Gastrocnemius medialis (tissue), 4 donors: ENCODE measurements at regions not wholly inside any gene's neighbourhood (a gene's known extent, or its start where the extent isn't known, plus 50 kb on each side); places are given as distances from the start of the nearest gene placed in this dataset.

Experiments used
- ATAC-seq, 2 donors: fragments of 150-250 bp; one replicate each; pipeline ENCODE4 v1.9.1; 2016
- DNase-seq, 2 donors: peaks; one replicate each; pipeline ENCODE4 v3.0.0-alpha.2; 2019
- H3K27ac ChIP-seq, 4 donors: fragments of 200-600 bp; sonication (generic); 1 replicate in 1 of 4; 2 replicates in 3 of 4; pipeline ENCODE4 v1.5.1; 2016 to 2018; ENCODE audit warnings: mild to moderate bottlenecking in 2 of 4, moderate library complexity in 1 of 4
- H3K27me3 ChIP-seq, 3 donors: fragments of 200-600 bp; sonication (generic) in 2 of 3; 1 replicate in 1 of 3; 2 replicates in 2 of 3; pipeline versions ENCODE4 v1.5.1 to v1.6.0; 2016 to 2019; ENCODE audit warnings: mild to moderate bottlenecking in 1 of 3, moderate library complexity in 1 of 3
- H3K36me3 ChIP-seq, 2 donors: fragments of 200-600 bp; sonication (generic) in 1 of 2; one replicate each; pipeline ENCODE4 v1.5.1; 2017 to 2018
- H3K4me1 ChIP-seq, 2 donors: fragments of 200-600 bp; sonication (generic) in 1 of 2; one replicate each; pipeline ENCODE4 v1.5.1; 2016 to 2017; ENCODE audit warnings: mild to moderate bottlenecking in 2 of 2
- H3K4me3 ChIP-seq, 4 donors: fragments of 200-600 bp; sonication (generic) in 3 of 4; 1 replicate in 1 of 4; 2 replicates in 3 of 4; pipeline ENCODE4 v1.5.1; 2016 to 2019; ENCODE audit warnings: mild to moderate bottlenecking in 2 of 4
- H3K9me3 ChIP-seq, 3 donors: fragments of 200-600 bp; sonication (generic) in 2 of 3; 1 replicate in 1 of 3; 2 replicates in 2 of 3; pipeline ENCODE4 v1.5.1; 2016 to 2019
- CTCF ChIP-seq, 5 experiments: fragments of 450-650 bp in 3 of 5; fragments of 200-600 bp in 2 of 5; sonication (generic) in 2 of 5; IDR thresholded peaks in 4 of 5; conservative IDR thresholded peaks in 1 of 5; 1 replicate in 4 of 5; 2 replicates in 1 of 5; pipeline ENCODE4 v1.5.1; 2016 to 2019; ENCODE audit warnings: antibody characterized with exemption in 5 of 5, mild to moderate bottlenecking in 3 of 5, moderate library complexity in 3 of 5
- POLR2A ChIP-seq, 2 donors: fragments of 450-650 bp; IDR thresholded peaks; one replicate each; pipeline ENCODE4 v1.6.1; 2017; ENCODE audit warnings: antibody characterized with exemption in 2 of 2, mild to moderate bottlenecking in 2 of 2, moderate library complexity in 2 of 2
- in situ Hi-C, 4 donors: fragments of 200-750 bp; cut with MboI; loops; one replicate each; pipeline versions ENCODE4 v1.15.0 to v1.8.0; 2017; ENCODE audit warnings: low sequenced_read_pairs in 4 of 4
- intact Hi-C: fragments of 100-400 bp; cut with DNase I; formaldehyde crosslinking; loops from one replicate; pipeline ENCODE4 v1.15.1; 2023; ENCODE audit warnings: low total_unique reads

GRCh38 chrX:58051346-58051745 lies 141.1 kb upstream of the ZXDA start:
- in situ Hi-C loops (no loop called here), intact Hi-C loops (no loop called here)
- TF ChIP-seq CTCF (IDR thresholded peaks at IDR 0.05 in 4 of 5, conservative IDR thresholded peaks at IDR 0.05 in 1 of 5) (no peak), POLR2A (IDR thresholded peaks at IDR 0.05) (no peak)
- Histone ChIP-seq H3K36me3 (no peaks in the 10 kb centered on the region), H3K27me3 (no peaks in the 10 kb centered on the region), H3K4me3 (no peak overlapping the region), H3K9me3 (no peaks in the 10 kb centered on the region), H3K27ac (no peak overlapping the region), H3K4me1 (no peaks in the 10 kb centered on the region)
- no peak for DNase-seq
- no peak for ATAC-seq

DNA sequence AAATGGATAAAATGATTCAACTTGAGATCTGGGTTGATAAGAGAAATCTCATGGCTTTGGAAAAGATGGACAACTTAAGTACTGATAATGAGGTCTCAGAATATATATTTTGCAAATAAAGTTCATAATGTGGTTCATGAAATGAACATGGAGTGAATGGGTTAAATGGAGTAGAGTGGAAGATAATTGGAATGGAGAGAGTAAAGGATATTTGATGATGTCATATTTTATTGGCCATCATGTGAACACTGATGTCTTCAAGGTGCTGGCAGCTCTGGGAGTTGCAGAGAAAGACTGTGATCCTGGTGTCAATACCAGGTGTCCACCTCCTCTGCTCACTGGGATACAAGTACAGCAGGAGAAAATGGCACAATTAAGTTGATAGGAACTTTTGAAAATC lies 133.9 kb upstream of the ZXDA start:
- no peak for ATAC-seq
- in situ Hi-C loops: no loop called here
- no peaks in the 10 kb centered on the region for H3K27me3 ChIP-seq
- no peak overlapping the region for H3K4me3 ChIP-seq
- no peak for TF ChIP-seq CTCF (IDR thresholded peaks at IDR 0.05 in 4 of 5, conservative IDR thresholded peaks at IDR 0.05 in 1 of 5)
- TF ChIP-seq POLR2A (IDR thresholded peaks at IDR 0.05): no peak
- intact Hi-C loops: no loop called here
- no peaks in the 10 kb centered on the region for H3K4me1 ChIP-seq
- no peak for DNase-seq
- H3K36me3 ChIP-seq: no peaks in the 10 kb centered on the region
- H3K27ac ChIP-seq: no peak overlapping the region
- H3K9me3 ChIP-seq: no peaks in the 10 kb centered on the region

DNA sequence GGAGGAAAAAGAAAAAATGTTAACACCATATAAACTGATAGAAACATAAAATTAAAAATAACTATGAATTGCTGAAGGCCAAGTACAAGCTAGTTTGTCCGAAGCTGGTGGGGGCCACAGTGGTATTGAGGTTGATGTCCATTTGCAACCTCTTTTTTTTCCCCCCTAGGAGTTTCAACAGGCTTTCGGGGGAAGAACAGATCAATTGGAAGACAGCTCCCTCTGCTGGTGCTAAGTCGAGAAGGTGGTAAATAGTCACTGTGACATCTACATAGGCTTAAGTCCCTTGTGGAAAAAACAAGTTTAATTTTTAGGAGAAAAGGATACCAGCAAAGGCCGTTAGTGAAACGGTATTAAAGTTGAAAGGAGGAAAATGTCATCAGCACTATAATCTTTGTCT lies 115.7 kb upstream of the ZXDA start:
- Histone ChIP-seq H3K9me3 (no peaks in the 10 kb centered on the region), H3K4me3 (no peak overlapping the region), H3K36me3 (no peaks in the 10 kb centered on the region), H3K27ac (no peak overlapping the region), H3K27me3 (no peaks in the 10 kb centered on the region), H3K4me1 (no peaks in the 10 kb centered on the region)
- intact Hi-C loops: loop anchor here (2.0 to 10.0 kb wide), 3 partner anchors 101 to 1241 kb away; no protein-coding TSS in a partner anchor
- TF ChIP-seq CTCF (IDR thresholded peaks at IDR 0.05 in 4 of 5, conservative IDR thresholded peaks at IDR 0.05 in 1 of 5) (peak; percentile 16 to 63 (median 39)), POLR2A (IDR thresholded peaks at IDR 0.05) (no peak)
- DNase-seq: no peak
- no peak for ATAC-seq
- in situ Hi-C loops: loop anchor here in 1 of 4 donors (10.0 kb wide), 1 partner anchor 211 kb away; no protein-coding TSS in a partner anchor

GRCh38 chrX:57985951-57986350 lies 75.7 kb upstream of the ZXDA start:
- intact Hi-C loops: no loop called here
- TF ChIP-seq CTCF (IDR thresholded peaks at IDR 0.05 in 4 of 5, conservative IDR thresholded peaks at IDR 0.05 in 1 of 5) (no peak), POLR2A (IDR thresholded peaks at IDR 0.05) (no peak)
- H3K27me3 ChIP-seq: no peaks in the 10 kb centered on the region
- H3K27ac ChIP-seq: no peak overlapping the region
- DNase-seq (no peak), ATAC-seq (no peak)
- in situ Hi-C loops: no loop called here
- H3K4me3 ChIP-seq: no peak overlapping the region
- no peaks in the 10 kb centered on the region for H3K4me1 ChIP-seq
- peaks cover 0 to 7% (median 0%) of the 10 kb centered on the region in 3 donors for H3K9me3 ChIP-seq
- no peaks in the 10 kb centered on the region for H3K36me3 ChIP-seq

DNA sequence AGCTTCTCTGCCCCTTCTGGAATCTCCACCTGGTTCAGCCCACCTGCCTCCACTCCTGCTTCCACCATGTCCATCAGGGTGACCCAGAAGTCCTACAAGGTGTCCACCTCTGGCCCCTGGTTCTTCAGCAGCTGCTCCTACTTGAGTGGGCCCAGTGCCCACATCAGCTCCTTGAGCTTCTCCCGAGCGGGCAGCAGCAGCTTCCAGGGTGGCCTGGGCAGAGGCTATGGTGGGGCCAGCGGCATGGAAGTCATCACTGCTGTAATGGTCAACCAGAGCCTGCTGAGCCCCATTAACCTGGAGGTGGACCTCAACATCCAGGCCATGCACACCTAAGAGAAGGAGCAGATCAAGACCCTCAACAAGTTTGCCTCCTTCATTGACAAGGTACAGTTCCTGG lies 74.4 kb upstream of the ZXDA start:
- Histone ChIP-seq H3K36me3 (no peaks in the 10 kb centered on the region), H3K27me3 (no peaks in the 10 kb centered on the region), H3K4me3 (no peak overlapping the region), H3K9me3 (peaks cover 0 to 7% (median 0%) of the 10 kb centered on the region in 3 donors), H3K27ac (no peak overlapping the region), H3K4me1 (no peaks in the 10 kb centered on the region)
- intact Hi-C loops (no loop called here), in situ Hi-C loops (no loop called here)
- no peak for DNase-seq
- no peak for ATAC-seq
- TF ChIP-seq CTCF (IDR thresholded peaks at IDR 0.05 in 4 of 5, conservative IDR thresholded peaks at IDR 0.05 in 1 of 5) (no peak), POLR2A (IDR thresholded peaks at IDR 0.05) (no peak)
